Suprapubic skin (tissue), 4 donors: ENCODE measurements at regions not wholly inside any gene's neighbourhood (a gene's known extent, or its start where the extent isn't known, plus 50 kb on each side); places are given as distances from the start of the nearest gene placed in this dataset.

ENCODE experiments used
- DNase-seq, 2 donors: peaks; one replicate each; pipeline ENCODE4 v3.0.0-alpha.2; 2019; ENCODE audit warnings: low spot score in 2 of 2
- H3K27ac ChIP-seq: fragments of 200-600 bp; sonication (generic); one replicate; pipeline ENCODE4 v1.5.1; 2019
- H3K27me3 ChIP-seq: fragments of 200-600 bp; sonication (generic); one replicate; pipeline ENCODE4 v1.5.1; 2019
- H3K36me3 ChIP-seq: fragments of 200-600 bp; sonication (generic); one replicate; pipeline ENCODE4 v1.5.1; 2019
- H3K4me1 ChIP-seq: fragments of 200-600 bp; sonication (generic); one replicate; pipeline ENCODE4 v1.5.1; 2019
- H3K4me3 ChIP-seq: fragments of 200-600 bp; sonication (generic); one replicate; pipeline ENCODE4 v1.5.1; 2019; ENCODE audit warnings: mild to moderate bottlenecking
- H3K9me3 ChIP-seq: fragments of 200-600 bp; sonication (generic); one replicate; pipeline ENCODE4 v1.5.1; 2019
- CTCF ChIP-seq, 2 donors: fragments of 200-600 bp in 1 of 2; fragments of 450-650 bp in 1 of 2; sonication (generic) in 1 of 2; IDR thresholded peaks; one replicate each; pipeline ENCODE4 v1.5.1; 2016 to 2019; ENCODE audit warnings: antibody characterized with exemption in 2 of 2, mild to moderate bottlenecking in 1 of 2, moderate library complexity in 1 of 2
- EP300 ChIP-seq: sonication (generic); formaldehyde crosslinking; IDR thresholded peaks from one replicate; pipeline ENCODE4 v1.6.1; 2017; ENCODE audit warnings: antibody characterized with exemption
- POLR2A ChIP-seq, 2 donors: fragments of 450-650 bp; IDR thresholded peaks; one replicate each; pipeline ENCODE4 v1.6.1; 2017; ENCODE audit warnings: antibody characterized with exemption in 2 of 2, mild to moderate bottlenecking in 2 of 2, moderate library complexity in 2 of 2
- POLR2AphosphoS5 ChIP-seq, 3 donors: sonication (generic); formaldehyde crosslinking; IDR thresholded peaks; one replicate each; pipeline ENCODE4 v1.6.1; 2017; ENCODE audit warnings: antibody characterized with exemption in 3 of 3
- WGBS: methylation state at CpG from one replicate; pipeline ENCODE4 v1.1.5; 2018; 5-methylcytosine and 5-hydroxymethylcytosine counted together

GRCh38 chr7:135857519-135858274 lies 109.1 kb upstream of the FAM180A start:
- no peaks in the 10 kb centered on the region for H3K9me3 ChIP-seq
- no peaks in the 10 kb centered on the region for H3K36me3 ChIP-seq
- H3K4me1 ChIP-seq = peaks cover 10% of the 10 kb centered on the region
- DNase-seq = no peak
- no peaks in the 10 kb centered on the region for H3K27me3 ChIP-seq
- no peak overlapping the region for H3K27ac ChIP-seq
- no peak overlapping the region for H3K4me3 ChIP-seq
- TF ChIP-seq CTCF (IDR thresholded peaks at IDR 0.05) = no peak
- WGBS = 82% methylated on average over 3 of the region's 3 CpGs

GRCh38 chr7:135856356-135857144 lies 107.9 kb upstream of the FAM180A start:
- no peak for DNase-seq
- no peaks in the 10 kb centered on the region for H3K9me3 ChIP-seq
- no peaks in the 10 kb centered on the region for H3K36me3 ChIP-seq
- H3K4me3 ChIP-seq = no peak overlapping the region
- 66% methylated on average over 6 of the region's 6 CpGs for WGBS
- peaks cover 10% of the 10 kb centered on the region for H3K4me1 ChIP-seq
- no peak overlapping the region for H3K27ac ChIP-seq
- TF ChIP-seq CTCF (IDR thresholded peaks at IDR 0.05) (no peak), EP300 (no peak), POLR2AphosphoS5 (IDR thresholded peaks at IDR 0.05) (no peak), POLR2A (IDR thresholded peaks at IDR 0.05) (no peak)
- no peaks in the 10 kb centered on the region for H3K27me3 ChIP-seq

GRCh38 chr7:135855846-135856245 lies 107.2 kb upstream of the FAM180A start:
- Histone ChIP-seq H3K9me3 (no peaks in the 10 kb centered on the region), H3K27ac (no peak overlapping the region), H3K27me3 (no peaks in the 10 kb centered on the region), H3K4me1 (peaks cover 10% of the 10 kb centered on the region), H3K36me3 (no peaks in the 10 kb centered on the region), H3K4me3 (no peak overlapping the region)
- no peak for TF ChIP-seq POLR2A (IDR thresholded peaks at IDR 0.05)
- TF ChIP-seq CTCF (IDR thresholded peaks at IDR 0.05) = no peak
- no peak for TF ChIP-seq POLR2AphosphoS5 (IDR thresholded peaks at IDR 0.05)
- no peak for TF ChIP-seq EP300
- DNase-seq = no peak
- WGBS = 53% methylated on average over 3 of the region's 3 CpGs

GRCh38 chr7:135853499-135853898 lies 104.9 kb upstream of the FAM180A start:
- no peak for DNase-seq
- H3K27ac ChIP-seq = no peak overlapping the region
- peaks cover 10% of the 10 kb centered on the region for H3K4me1 ChIP-seq
- TF ChIP-seq CTCF (IDR thresholded peaks at IDR 0.05) (no peak), EP300 (no peak), POLR2A (IDR thresholded peaks at IDR 0.05) (no peak), POLR2AphosphoS5 (IDR thresholded peaks at IDR 0.05) (no peak)
- H3K9me3 ChIP-seq = no peaks in the 10 kb centered on the region
- no peak overlapping the region for H3K4me3 ChIP-seq
- no peaks in the 10 kb centered on the region for H3K27me3 ChIP-seq
- H3K36me3 ChIP-seq = no peaks in the 10 kb centered on the region
- WGBS = 27% methylated on average over 2 of the region's 2 CpGs

- Histone ChIP-seq H3K36me3 (no peaks in the 10 kb centered on the region), H3K27ac (no peak overlapping the region), H3K4me1 (peaks cover 10% of the 10 kb centered on the region), H3K9me3 (no peaks in the 10 kb centered on the region), H3K4me3 (no peak overlapping the region), H3K27me3 (no peaks in the 10 kb centered on the region)
- no peak for TF ChIP-seq CTCF (IDR thresholded peaks at IDR 0.05)
- no peak for TF ChIP-seq POLR2AphosphoS5 (IDR thresholded peaks at IDR 0.05)
- no peak for TF ChIP-seq POLR2A (IDR thresholded peaks at IDR 0.05)
- TF ChIP-seq EP300 = no peak
- no peak for DNase-seq
- whole genome bisulfite sequencing = 77% methylated on average over 3 of the region's 3 CpGs
These were observed 104.4 kb upstream of the FAM180A start for GRCh38 chr7:135853008-135853407.
